Skin epidermis (tissue), 12 donors: ENCODE measurements at regions not wholly inside any gene's neighbourhood (a gene's known extent, or its start where the extent isn't known, plus 50 kb on each side); places are given as distances from the start of the nearest gene placed in this dataset.
A peak's percentile ranks its signal among the peaks of the same experiment; 100 is the strongest.
"Not testable (repeated sequence)": the region's sequence is repeated elsewhere in the genome, so short reads cannot be mapped to it uniquely, and the experiment has no call there.

Experiments used
- H3K27ac ChIP-seq, 21 experiments: fragments of 200-600 bp; sonication (generic) in 11 of 21; one replicate each; pipeline ENCODE4 v1.5.0; 2020; ENCODE audit warnings: mild to moderate bottlenecking in 3 of 21, inconsistent platforms in 2 of 21, moderate library complexity in 2 of 21
- H3K4me3 ChIP-seq, 7 experiments: fragments of 200-600 bp; sonication (generic) in 2 of 7; one replicate each; pipeline ENCODE4 v1.5.0; 2020; ENCODE audit warnings: inconsistent platforms in 2 of 7, mild to moderate bottlenecking in 2 of 7, moderate library complexity in 1 of 7

GRCh38 chr2:38485734-38486133, 108.7 kb upstream of the ATL2 start:
- Histone ChIP-seq H3K27ac (no peak overlapping the region), H3K4me3 (no peak overlapping the region)

DNA sequence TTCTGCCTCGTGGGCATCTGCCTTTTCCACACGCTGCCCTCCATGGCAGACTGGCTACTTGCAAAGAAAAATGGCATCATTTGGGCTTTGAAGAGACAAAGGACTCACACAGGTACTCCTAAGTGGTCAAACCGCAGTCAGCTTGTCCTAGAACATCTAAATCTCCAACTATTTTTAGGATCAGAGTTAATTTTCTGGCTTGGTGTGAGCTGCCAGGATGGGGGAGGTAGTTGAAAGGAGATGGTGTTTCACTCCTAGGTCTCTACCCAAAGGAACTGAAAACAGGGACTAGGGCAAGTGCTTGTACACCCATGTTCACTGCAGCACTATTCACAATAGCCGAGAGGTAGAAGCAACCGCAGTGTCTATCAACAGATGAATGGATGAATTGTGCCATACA, 107.9 kb upstream of the ATL2 start:
- Histone ChIP-seq H3K4me3 (no peak overlapping the region), H3K27ac (no peak overlapping the region)

DNA sequence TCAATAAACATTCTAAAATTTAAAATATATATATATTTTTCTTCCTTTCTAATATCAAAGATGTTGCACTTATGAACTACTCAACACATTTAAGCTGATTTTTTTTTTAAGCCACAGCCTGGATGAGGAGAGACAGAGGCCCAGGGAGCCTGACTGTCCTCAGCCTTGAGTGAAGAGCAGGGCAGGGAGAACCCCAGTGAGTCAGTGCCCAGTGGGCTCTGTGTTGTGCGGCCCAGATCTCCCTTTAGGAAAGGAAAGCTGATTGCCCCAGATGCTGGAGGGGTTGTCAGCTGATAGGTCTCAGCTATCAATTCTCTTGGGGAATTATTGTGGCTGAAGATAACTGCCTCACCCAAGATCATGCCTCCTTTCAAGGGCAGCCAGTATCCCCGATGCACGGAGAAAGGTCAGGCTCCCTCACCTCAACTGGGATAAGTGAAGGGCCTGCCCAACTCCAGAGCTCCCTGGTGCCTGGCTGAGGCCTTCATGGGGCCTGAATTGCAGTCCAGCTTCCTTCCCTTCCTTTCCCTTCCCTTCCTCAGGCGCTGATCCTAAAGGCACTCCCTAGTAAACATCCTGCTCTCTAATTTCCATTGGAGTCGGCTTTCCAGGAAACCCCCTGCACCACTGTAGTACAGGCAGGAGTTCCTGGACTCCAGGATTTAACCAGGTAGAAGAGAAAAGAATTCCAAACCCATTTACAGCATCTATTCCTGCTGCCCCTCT, 106.9 kb upstream of the ATL2 start:
- no peak overlapping the region for H3K4me3 ChIP-seq
- H3K27ac ChIP-seq = no peak overlapping the region

DNA sequence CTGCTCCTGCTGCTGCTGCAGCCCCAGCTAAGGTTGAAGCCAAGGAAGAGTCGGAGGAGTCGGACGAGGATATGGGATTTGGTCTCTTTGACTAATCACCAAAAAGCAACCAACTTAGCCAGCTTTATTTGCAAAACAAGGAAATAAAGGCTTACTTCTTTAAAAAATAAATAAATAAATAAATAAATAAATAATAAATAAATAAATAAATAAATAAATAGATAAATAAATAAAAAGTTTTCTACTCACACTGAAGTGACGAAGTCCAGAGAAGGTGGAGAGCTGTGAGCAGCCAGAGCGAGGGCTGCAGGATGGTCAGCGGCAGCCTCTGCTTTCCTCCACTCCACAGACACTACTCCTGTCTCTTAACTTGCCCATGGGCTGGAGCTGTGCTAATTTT, 105.6 kb upstream of the ATL2 start:
- not testable (repeated sequence) for H3K27ac ChIP-seq, H3K4me3 ChIP-seq

DNA sequence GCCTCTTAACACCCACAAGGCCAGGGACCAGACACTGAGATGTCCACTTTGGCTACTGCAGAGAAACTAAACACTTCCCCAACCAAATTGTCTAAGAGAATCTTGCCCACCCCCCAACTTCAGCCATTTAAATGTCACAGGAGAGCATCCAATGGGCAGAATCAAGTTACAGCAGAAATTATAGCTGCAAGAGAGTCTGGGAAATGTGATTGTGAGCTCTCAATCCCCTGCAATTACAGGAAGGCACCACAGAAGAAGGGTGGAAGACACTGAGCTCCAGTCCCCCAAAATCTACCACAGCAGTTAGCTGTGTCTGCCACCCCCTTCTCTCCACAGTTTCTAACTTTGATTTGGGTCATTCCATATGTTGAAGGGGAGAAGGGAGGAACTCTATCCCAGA, 103.5 kb upstream of the ATL2 start:
- Histone ChIP-seq H3K27ac (no peak overlapping the region), H3K4me3 (no peak overlapping the region)

DNA sequence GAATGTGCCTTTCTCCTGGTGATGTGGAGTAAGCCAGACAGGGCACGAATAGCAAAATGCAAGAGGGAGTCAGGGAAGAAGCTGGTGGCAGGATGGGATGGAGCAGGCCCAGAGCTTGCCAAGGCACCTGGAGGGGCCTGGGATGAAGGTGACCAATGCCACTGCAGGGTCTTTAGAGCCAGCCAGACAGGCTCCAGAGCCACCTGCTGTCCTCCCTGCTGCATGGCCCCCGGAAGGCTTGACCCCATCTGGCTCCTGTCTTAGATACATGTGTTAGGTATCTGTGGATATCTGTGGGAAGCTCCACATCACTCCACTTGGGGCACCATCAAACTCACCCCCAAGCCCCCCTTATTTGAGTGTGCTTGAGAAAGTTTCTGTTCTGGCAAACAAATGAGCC, 99.9 kb upstream of the ATL2 start:
- no peak overlapping the region for H3K4me3 ChIP-seq
- no peak overlapping the region for H3K27ac ChIP-seq

- Histone ChIP-seq H3K27ac (no peak overlapping the region), H3K4me3 (no peak overlapping the region)
Observed at GRCh38 chr2:38475567-38475881, 98.5 kb upstream of the ATL2 start.

GRCh38 chr2:38474715-38475566, 97.9 kb upstream of the ATL2 start:
- H3K27ac ChIP-seq = no peak overlapping the region

GRCh38 chr2:38474021-38474456, 97.0 kb upstream of the ATL2 start:
- Histone ChIP-seq H3K4me3 (no peak overlapping the region), H3K27ac (no peak overlapping the region)

More at GRCh38 chr2:38474715-38475566, 97.9 kb upstream of the ATL2 start:
- H3K4me3 ChIP-seq = no peak overlapping the region

GRCh38 chr2:38473333-38474005, 96.4 kb upstream of the ATL2 start:
- H3K27ac ChIP-seq = no peak overlapping the region
- no peak overlapping the region for H3K4me3 ChIP-seq

DNA sequence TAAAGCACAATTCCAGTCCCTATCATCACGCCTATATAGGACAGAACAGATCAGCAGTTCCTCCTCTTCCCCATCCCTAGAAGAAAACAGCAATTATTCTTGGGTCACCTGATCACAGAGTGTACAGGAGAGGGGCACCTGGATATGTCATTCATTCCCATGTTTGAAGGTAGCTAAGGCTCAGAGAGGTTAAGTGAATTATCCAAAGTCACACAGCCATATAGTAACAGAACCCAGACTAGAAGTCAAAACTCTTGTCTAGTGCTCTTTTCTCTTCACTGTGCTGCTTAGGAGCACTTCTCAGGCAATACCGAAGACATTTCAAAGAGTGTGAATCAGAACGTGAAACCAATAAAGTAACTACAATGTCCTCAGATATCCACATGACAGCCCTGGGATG, 93.0 kb upstream of the ATL2 start:
- Histone ChIP-seq H3K27ac (no peak overlapping the region), H3K4me3 (no peak overlapping the region)

GRCh38 chr2:38467768-38468455, 90.8 kb upstream of the ATL2 start:
- no peak overlapping the region for H3K27ac ChIP-seq
- no peak overlapping the region for H3K4me3 ChIP-seq

GRCh38 chr2:38466876-38467767, 90.0 kb upstream of the ATL2 start:
- Histone ChIP-seq H3K4me3 (no peak overlapping the region), H3K27ac (no peak overlapping the region)

GRCh38 chr2:38466409-38466808, 89.3 kb upstream of the ATL2 start:
- no peak overlapping the region for H3K27ac ChIP-seq
- H3K4me3 ChIP-seq = no peak overlapping the region

GRCh38 chr2:38465789-38466127, 88.7 kb upstream of the ATL2 start:
- Histone ChIP-seq H3K4me3 (no peak overlapping the region), H3K27ac (peak overlapping the region in 4 of 21 experiments; percentile 4 to 43 (median 16))

DNA sequence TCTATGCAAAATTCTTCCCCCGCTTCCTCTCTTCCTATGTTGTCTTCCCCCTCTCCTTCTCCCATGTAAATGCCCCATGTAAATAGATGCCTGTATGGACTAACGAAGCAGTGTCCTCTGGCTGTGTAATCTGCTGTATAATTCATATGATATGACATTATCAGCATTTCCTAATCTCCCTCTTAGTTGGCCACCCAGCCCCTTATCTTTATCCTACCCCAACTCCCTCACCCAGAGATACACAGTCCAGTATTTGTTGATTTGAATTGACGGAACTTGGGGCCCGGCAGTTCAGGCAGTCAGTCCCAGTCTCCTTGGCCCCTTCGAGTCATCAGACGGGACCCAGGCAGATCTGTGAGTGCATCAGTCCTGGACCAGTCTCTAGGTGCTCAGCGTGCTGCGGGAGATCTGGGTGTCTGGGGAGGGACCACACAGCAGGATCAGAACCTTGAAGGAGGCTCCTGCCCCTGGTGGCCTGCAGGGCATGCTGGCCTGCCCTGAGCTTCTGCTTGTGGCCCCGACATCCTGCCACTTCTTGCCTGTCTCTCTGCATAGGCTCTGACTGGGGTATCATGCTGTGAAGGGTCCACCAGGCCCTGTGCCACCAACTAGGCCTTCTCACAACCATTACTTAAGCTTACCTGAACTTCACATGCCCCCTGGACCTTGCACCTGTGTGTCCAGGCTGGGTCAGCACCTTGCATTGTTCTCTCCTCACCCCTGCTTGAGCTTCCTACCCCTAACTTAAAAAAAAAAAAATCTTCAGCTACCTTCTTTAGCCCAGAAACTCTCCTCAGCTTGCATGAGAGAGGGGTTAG, 88.1 kb upstream of the ATL2 start:
- H3K27ac ChIP-seq = peak overlapping the region in 5 of 21 experiments; percentile 4 to 43 (median 13)
- no peak overlapping the region for H3K4me3 ChIP-seq

GRCh38 chr2:38463752-38464151, 86.7 kb upstream of the ATL2 start:
- peak overlapping the region in 4 of 21 experiments; percentile 16 to 70 (median 56) for H3K27ac ChIP-seq
- H3K4me3 ChIP-seq = no peak overlapping the region

GRCh38 chr2:38462121-38462661, 85.1 kb upstream of the ATL2 start:
- peak overlapping the region in 11 of 21 experiments; percentile 21 to 76 (median 52) for H3K27ac ChIP-seq

More at GRCh38 chr2:38462121-38462661, 85.1 kb upstream of the ATL2 start:
- no peak overlapping the region for H3K4me3 ChIP-seq
